Keratinocyte (primary cell): ENCODE measurements at regions not wholly inside any gene's neighbourhood (a gene's known extent, or its start where the extent isn't known, plus 50 kb on each side); places are given as distances from the start of the nearest gene placed in this dataset.

Source experiments
- EZH2 ChIP-seq: IDR thresholded peaks from one replicate; pipeline ENCODE4 v1.6.1; 2012; ENCODE audit warnings: inconsistent platforms, mild to moderate bottlenecking, low read length, moderate library complexity
- TF ChIP-seq, protein P1 (sequence below), 3 experiments: IDR thresholded peaks in 1 of 3; conservative IDR thresholded peaks in 1 of 3; optimal IDR thresholded peaks in 1 of 3; 2 replicates in 2 of 3; 3 replicates in 1 of 3; pipeline versions ENCODE3 to v1.5.1; 2011; ENCODE audit warnings: low read length in 3 of 3, mild to moderate bottlenecking in 3 of 3, moderate library complexity in 2 of 3, control low read depth in 1 of 3, inconsistent platforms in 1 of 3; ENCODE audit not compliant: insufficient read depth in 2 of 3; ENCODE audit errors: extremely low read depth in 1 of 3

GRCh38 chr4:54433686-54434085 lies 204.6 kb downstream of the PDGFRA start:
- TF ChIP-seq, protein P1, sequence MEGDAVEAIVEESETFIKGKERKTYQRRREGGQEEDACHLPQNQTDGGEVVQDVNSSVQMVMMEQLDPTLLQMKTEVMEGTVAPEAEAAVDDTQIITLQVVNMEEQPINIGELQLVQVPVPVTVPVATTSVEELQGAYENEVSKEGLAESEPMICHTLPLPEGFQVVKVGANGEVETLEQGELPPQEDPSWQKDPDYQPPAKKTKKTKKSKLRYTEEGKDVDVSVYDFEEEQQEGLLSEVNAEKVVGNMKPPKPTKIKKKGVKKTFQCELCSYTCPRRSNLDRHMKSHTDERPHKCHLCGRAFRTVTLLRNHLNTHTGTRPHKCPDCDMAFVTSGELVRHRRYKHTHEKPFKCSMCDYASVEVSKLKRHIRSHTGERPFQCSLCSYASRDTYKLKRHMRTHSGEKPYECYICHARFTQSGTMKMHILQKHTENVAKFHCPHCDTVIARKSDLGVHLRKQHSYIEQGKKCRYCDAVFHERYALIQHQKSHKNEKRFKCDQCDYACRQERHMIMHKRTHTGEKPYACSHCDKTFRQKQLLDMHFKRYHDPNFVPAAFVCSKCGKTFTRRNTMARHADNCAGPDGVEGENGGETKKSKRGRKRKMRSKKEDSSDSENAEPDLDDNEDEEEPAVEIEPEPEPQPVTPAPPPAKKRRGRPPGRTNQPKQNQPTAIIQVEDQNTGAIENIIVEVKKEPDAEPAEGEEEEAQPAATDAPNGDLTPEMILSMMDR (optimal IDR thresholded peaks at IDR 0.05 in 1 of 3, IDR thresholded peaks at IDR 0.05 in 1 of 3, conservative IDR thresholded peaks at IDR 0.05 in 1 of 3; ENCODE audit: extremely low read depth in 1 of 3, insufficient read depth in 2 of 3, low read length in 3 of 3), result peak; percentile 42 to 68 (median 58)
- TF ChIP-seq EZH2, result no peak
